HepG2 (cell line): ENCODE measurements at regions not wholly inside any gene's neighbourhood (a gene's known extent, or its start where the extent isn't known, plus 50 kb on each side); places are given as distances from the start of the nearest gene placed in this dataset.

Experiments used
- ATAC-seq: fragments of 200-7000 bp; cut with Tn5 transposase; 3 replicates; pipeline ENCODE4 v1.9.1; 2020; ENCODE audit warnings: mild to moderate bottlenecking, moderate library complexity
- BruUV-seq: library from RNA; stranded (reverse); fragments of 400-500 nt; replicated peaks from 2 replicates; lab custom pipeline; 2021; lab: Mats Ljungman, UMichigan
- CTCF ChIA-PET: fragments of 300-600 bp; formaldehyde crosslinking; extraction: SDS; loops from one replicate; lab custom pipeline; 2021; ENCODE audit warnings: low total read pairs, inconsistent platforms, low intra/inter-chr PET ratio; lab: Yijun Ruan, JAX
- POLR2A ChIA-PET: fragments of 350-600 bp; sonication (Branson Sonifier 250); formaldehyde crosslinking; loops from one replicate; lab custom pipeline; 2020; ENCODE audit warnings: antibody characterized with exemption, inconsistent platforms; lab: Yijun Ruan, JAX
- DNase-seq: peaks from one replicate; pipeline ENCODE4 v3.0.0-alpha.2; 2015; ENCODE audit warnings: low spot score
- FAIRE-seq: peaks from 3 replicates; lab custom pipeline; 2011; peaks lifted over from hg19 to GRCh38; lab: Jason Lieb, UNC
- H2AFZ ChIP-seq: one replicate; pipeline ENCODE4 v1.6.1; 2011; ENCODE audit warnings: low read length, inconsistent platforms
- H3K27ac ChIP-seq: fragments of 300-600 bp; 3 replicates; pipeline ENCODE4 v1.8.0; 2011; ENCODE audit warnings: mixed run types, mild to moderate bottlenecking, mixed read lengths, low read length, inconsistent platforms; ENCODE audit not compliant: insufficient read depth; ENCODE audit errors: extremely low read length
- H3K27me3 ChIP-seq, 2 experiments: fragments of 200-600 bp in 1 of 2; 2 replicates in 1 of 2; 3 replicates in 1 of 2; pipeline versions ENCODE4 v1.6.0 to v1.8.0; 2011; ENCODE audit warnings: low read length in 2 of 2, mild to moderate bottlenecking in 2 of 2, moderate library complexity in 2 of 2, inconsistent platforms in 1 of 2; ENCODE audit not compliant: insufficient read depth in 2 of 2, control insufficient read depth in 1 of 2
- H3K36me3 ChIP-seq, 2 experiments: fragments of 200-600 bp in 1 of 2; replicated peaks in 1 of 2; 2 replicates in 1 of 2; 3 replicates in 1 of 2; pipeline versions ENCODE4 v1.5.1 to v1.8.0; 2011; ENCODE audit warnings: low read length in 2 of 2, inconsistent platforms in 1 of 2; ENCODE audit not compliant: insufficient read depth in 2 of 2, control insufficient read depth in 1 of 2
- H3K4me1 ChIP-seq: 2 replicates; pipeline ENCODE4 v1.5.1; 2012; ENCODE audit warnings: low read length, inconsistent platforms; ENCODE audit not compliant: insufficient read depth
- H3K4me2 ChIP-seq: 2 replicates; pipeline ENCODE4 v1.6.0; 2011; ENCODE audit warnings: low read depth, low read length, inconsistent platforms
- H3K4me3 ChIP-seq, 3 experiments: fragments of 200-600 bp in 1 of 3; sonication (generic), shearing (Covaris generic) in 1 of 3; replicated peaks in 1 of 3; 2 replicates each; pipeline ENCODE4 v1.5.1; 2011 to 2016; ENCODE audit warnings: low read length in 3 of 3, inconsistent platforms in 2 of 3, low read depth in 2 of 3, mild to moderate bottlenecking in 2 of 3, control low read depth in 1 of 3, mixed read lengths in 1 of 3; ENCODE audit not compliant: insufficient read depth in 1 of 3
- H3K79me2 ChIP-seq: one replicate; pipeline ENCODE4 v1.6.1; 2011; ENCODE audit warnings: low read length, inconsistent platforms; ENCODE audit not compliant: insufficient read depth
- H3K9ac ChIP-seq: 2 replicates; pipeline ENCODE4 v1.6.0; 2011; ENCODE audit warnings: mild to moderate bottlenecking, low read depth, low read length, inconsistent platforms; ENCODE audit not compliant: insufficient read depth
- H3K9me3 ChIP-seq: 2 replicates; pipeline ENCODE4 v1.5.1; 2012; ENCODE audit warnings: mild to moderate bottlenecking, low read length
- H4K20me1 ChIP-seq: 2 replicates; pipeline ENCODE4 v1.6.0; 2011; ENCODE audit warnings: inconsistent platforms, mild to moderate bottlenecking, low read length, moderate library complexity; ENCODE audit not compliant: insufficient read depth
- IKZF1 ChIP-seq: fragments of 450-650 bp; IDR thresholded peaks from 2 replicates; pipeline ENCODE4 v1.7.1; 2016
- JUN ChIP-seq: sonication (generic); formaldehyde crosslinking; IDR thresholded peaks from 2 replicates; pipeline ENCODE4 v1.4.0; 2020; ENCODE audit warnings: mild to moderate bottlenecking, missing genetic modification reagents
- PLSCR1 ChIP-seq: sonication (generic); formaldehyde crosslinking; IDR thresholded peaks from 2 replicates; pipeline ENCODE4 v1.5.0; 2020; ENCODE audit warnings: missing genetic modification reagents, mild to moderate bottlenecking, borderline replicate concordance
- SP140L ChIP-seq: sonication (generic); formaldehyde crosslinking; IDR thresholded peaks from 2 replicates; pipeline ENCODE4 v1.4.0; 2020; ENCODE audit warnings: missing genetic modification reagents, borderline replicate concordance
- ZBTB7B ChIP-seq: sonication (generic); formaldehyde crosslinking; IDR thresholded peaks from 2 replicates; pipeline ENCODE4 v1.4.0; 2020; ENCODE audit warnings: missing genetic modification reagents
- ZGPAT ChIP-seq: IDR thresholded peaks from 2 replicates; pipeline ENCODE4 v1.6.1; 2016; ENCODE audit warnings: mild to moderate bottlenecking
- ZNF230 ChIP-seq: sonication (generic); formaldehyde crosslinking; IDR thresholded peaks from 2 replicates; pipeline ENCODE4 v1.4.0; 2020; ENCODE audit warnings: mild to moderate bottlenecking, missing genetic modification reagents
- ZNF318 ChIP-seq: sonication (generic); formaldehyde crosslinking; IDR thresholded peaks from 2 replicates; pipeline ENCODE4 v1.4.0; 2020; ENCODE audit warnings: mild to moderate bottlenecking, missing genetic modification reagents
- ZSCAN12 ChIP-seq: sonication (generic); formaldehyde crosslinking; IDR thresholded peaks from 2 replicates; pipeline ENCODE4 v1.9.0; 2021; ENCODE audit warnings: mild to moderate bottlenecking, missing genetic modification reagents
- WGBS: methylation state at CpG from one replicate; pipeline ENCODE4 v1.1.6; 2017; ENCODE audit warnings: low lambda C conversion rate; 5-methylcytosine and 5-hydroxymethylcytosine counted together
- in situ Hi-C: cut with HindIII; loops from 2 replicates; pipeline ENCODE4 v1.10.0; 2017; ENCODE audit warnings: low pct_unique_long_range_greater_than_20kb; ENCODE audit not compliant: extremely low pct_ligation_motif_present
- intact Hi-C: fragments of 100-400 bp; cut with micrococcal nuclease; formaldehyde crosslinking; loops from one replicate; pipeline ENCODE4 v1.10.0; 2022; ENCODE audit not compliant: unreplicated experiment

GRCh38 chr10:23529625-23530024 is 90.8 kb downstream of the OTUD1 start:
- POLR2A ChIA-PET = no interaction called here

GRCh38 chr10:23530079-23530478 is 91.2 kb downstream of the OTUD1 start:
- DNase-seq (no peak), ATAC-seq (no peak), FAIRE-seq (no peak)
- Histone ChIP-seq H3K4me2 (no peak overlapping the region), H3K27ac (no peak overlapping the region), H3K36me3 (no peaks in the 10 kb centered on the region), H3K4me3 (no peak overlapping the region), H3K9ac (no peak overlapping the region), H3K9me3 (no peaks in the 10 kb centered on the region), H2AFZ (no peak overlapping the region), H4K20me1 (no peaks in the 10 kb centered on the region), H3K79me2 (no peaks in the 10 kb centered on the region), H3K4me1 (no peaks in the 10 kb centered on the region), H3K27me3 (no peaks in the 10 kb centered on the region)
- in situ Hi-C loops (loop anchor here (25.0 kb wide), 1 partner anchor 368 kb away; no protein-coding TSS in a partner anchor), intact Hi-C loops (no loop called here)
- no TSS peak for BruUV-seq
- POLR2A ChIA-PET = no interaction called here
- CTCF ChIA-PET = interaction anchor here (1.2 to 2.2 kb wide), 3 partner anchors 13 to 372 kb away, joined by 4 to 14 read pairs (median 7); no protein-coding TSS in a partner anchor
- WGBS = 1% methylated on average over 2 of the region's 2 CpGs
- TF ChIP-seq IKZF1 (no peak), ZBTB7B (no peak), SP140L (CRISPR knock-in tag) (no peak), JUN (CRISPR knock-in tag) (no peak), ZGPAT (CRISPR knock-in tag) (no peak), PLSCR1 (CRISPR knock-in tag) (no peak), ZNF318 (CRISPR knock-in tag) (no peak), ZNF230 (no peak)

More at GRCh38 chr10:23529625-23530024, 90.8 kb downstream of the OTUD1 start:
- Histone ChIP-seq H3K4me3 (no peak overlapping the region), H3K9ac (no peak overlapping the region), H3K27me3 (no peaks in the 10 kb centered on the region), H4K20me1 (no peaks in the 10 kb centered on the region), H3K36me3 (no peaks in the 10 kb centered on the region), H3K79me2 (no peaks in the 10 kb centered on the region), H3K4me1 (no peaks in the 10 kb centered on the region), H3K4me2 (no peak overlapping the region), H3K27ac (no peak overlapping the region), H3K9me3 (no peaks in the 10 kb centered on the region), H2AFZ (no peak overlapping the region)
- no peak for TF ChIP-seq ZSCAN12 (CRISPR knock-in tag)
- no peak for DNase-seq
- BruUV-seq = no TSS peak
- CTCF ChIA-PET = interaction anchor here (1.2 to 2.2 kb wide), 3 partner anchors 13 to 371 kb away, joined by 4 to 14 read pairs (median 7); no protein-coding TSS in a partner anchor
- WGBS = 0% methylated on average over 5 of the region's 5 CpGs
- in situ Hi-C loops (loop anchor here (25.0 kb wide), 1 partner anchor 367 kb away; no protein-coding TSS in a partner anchor), intact Hi-C loops (no loop called here)
- ATAC-seq = no peak
- FAIRE-seq = no peak
